ENCODE measurements at regions not wholly inside any gene's neighbourhood (a gene's known extent, or its start where the extent isn't known, plus 50 kb on each side); places are given as distances from the start of the nearest gene placed in this dataset.

DNA sequence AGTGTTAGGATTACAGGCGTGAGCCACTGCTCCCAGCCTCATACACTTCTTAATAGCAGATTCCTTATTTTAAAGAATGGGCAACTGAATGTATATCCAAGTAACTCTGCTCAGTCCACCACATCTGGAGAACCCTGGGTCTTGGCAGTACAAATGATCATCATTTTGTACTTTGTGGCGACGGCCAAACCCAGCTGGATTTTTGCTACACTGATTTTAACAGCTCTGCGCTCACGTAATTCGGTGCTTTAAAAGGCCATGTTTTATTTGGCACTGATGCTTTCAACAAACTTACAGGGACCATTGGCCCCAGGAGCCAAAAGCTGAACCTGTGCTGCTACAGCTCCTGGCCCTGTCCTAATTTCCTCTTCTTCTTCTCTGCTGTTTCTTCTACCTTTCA is 60.8 kb upstream of the PDE3B start:
- intact Hi-C loops (cut with DNase I; ENCODE audit: low total_unique reads) (no loop called here), in situ Hi-C loops (cut with MboI; ENCODE audit: low pct_ligation_motif_present in 1 of 4, low pct_unique_long_range_greater_than_20kb in 1 of 4, low sequenced_read_pairs in 3 of 4) (no loop called here)
- whole genome bisulfite sequencing, 2 donors (ENCODE audit: low coverage in 1 of 2): 75 to 89% methylated on average over 4 to 6 of the region's 6 CpGs
- H3K4me3 ChIP-seq: no peak overlapping the region
- no peak for DNase-seq
- H3K27ac ChIP-seq: peak overlapping the region; percentile 65 to 76 (median 70)
- no peaks in the 10 kb centered on the region for H3K9me3 ChIP-seq
- H3K36me3 ChIP-seq: no peaks in the 10 kb centered on the region
- TF ChIP-seq POLR2A (IDR thresholded peaks at IDR 0.05) (no peak), POLR2AphosphoS5 (IDR thresholded peaks at IDR 0.05) (no peak), CTCF (IDR thresholded peaks at IDR 0.05) (no peak), EP300 (IDR thresholded peaks at IDR 0.05; ENCODE audit: low read depth) (no peak)
- no peaks in the 10 kb centered on the region for H3K27me3 ChIP-seq
- peaks cover 13 to 51% (median 33%) of the 10 kb centered on the region in 4 donors for H3K4me1 ChIP-seq

DNA sequence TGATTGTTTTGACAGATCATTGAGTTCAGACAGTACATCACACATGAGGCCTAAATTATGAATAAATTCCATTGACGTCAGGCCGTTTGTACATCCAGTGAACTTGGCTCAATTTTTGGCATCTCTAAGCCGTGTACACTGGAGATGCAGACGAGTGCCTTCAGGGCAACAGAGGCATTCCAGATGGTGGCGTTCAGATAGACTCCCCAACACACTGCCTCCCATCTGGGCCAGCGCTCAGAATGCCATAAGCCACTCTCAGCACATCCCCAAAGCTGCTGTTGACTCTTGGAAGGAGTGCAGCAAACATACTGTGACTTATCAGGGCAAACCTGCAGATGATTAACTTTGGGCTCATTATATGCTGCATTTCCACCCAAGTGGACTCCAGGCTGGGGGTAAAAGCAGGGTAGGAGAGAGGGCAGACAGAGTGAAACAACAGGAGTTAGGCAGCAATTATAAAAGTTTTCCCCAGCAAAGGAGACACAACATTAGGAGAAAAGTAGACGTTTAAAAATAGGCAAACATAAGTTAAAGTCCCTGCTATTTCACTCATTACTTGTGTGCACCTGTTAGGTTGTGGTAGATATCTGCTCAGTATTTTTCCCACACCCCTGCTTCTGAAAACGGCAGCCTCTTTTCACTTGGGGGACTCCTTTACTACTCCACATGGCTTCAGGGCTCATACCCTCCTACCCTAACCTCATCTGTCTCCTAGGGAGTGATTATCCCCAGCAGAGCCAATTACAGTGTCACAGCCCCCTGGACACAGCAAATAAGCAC is 60.2 kb upstream of the PDE3B start:
- intact Hi-C loops (cut with DNase I; ENCODE audit: low total_unique reads): no loop called here
- Histone ChIP-seq H3K4me1 (peaks cover 13 to 45% (median 30%) of the 10 kb centered on the region in 4 donors), H3K4me3 (no peak overlapping the region), H3K36me3 (no peaks in the 10 kb centered on the region), H3K27ac (peak overlapping the region; percentile 65 to 76 (median 70)), H3K9me3 (no peaks in the 10 kb centered on the region), H3K27me3 (no peaks in the 10 kb centered on the region)
- in situ Hi-C loops (cut with MboI; ENCODE audit: low pct_ligation_motif_present in 1 of 4, low pct_unique_long_range_greater_than_20kb in 1 of 4, low sequenced_read_pairs in 3 of 4): no loop called here
- 38 to 42% methylated on average over 3 to 8 of the region's 8 CpGs for WGBS, 2 donors (ENCODE audit: low coverage in 1 of 2)
- DNase-seq: peak; percentile 42
- TF ChIP-seq POLR2AphosphoS5 (IDR thresholded peaks at IDR 0.05) (peak in 1 of 3 donors; percentile 35), CTCF (IDR thresholded peaks at IDR 0.05) (no peak), POLR2A (IDR thresholded peaks at IDR 0.05) (no peak), EP300 (IDR thresholded peaks at IDR 0.05; ENCODE audit: low read depth) (no peak)

DNA sequence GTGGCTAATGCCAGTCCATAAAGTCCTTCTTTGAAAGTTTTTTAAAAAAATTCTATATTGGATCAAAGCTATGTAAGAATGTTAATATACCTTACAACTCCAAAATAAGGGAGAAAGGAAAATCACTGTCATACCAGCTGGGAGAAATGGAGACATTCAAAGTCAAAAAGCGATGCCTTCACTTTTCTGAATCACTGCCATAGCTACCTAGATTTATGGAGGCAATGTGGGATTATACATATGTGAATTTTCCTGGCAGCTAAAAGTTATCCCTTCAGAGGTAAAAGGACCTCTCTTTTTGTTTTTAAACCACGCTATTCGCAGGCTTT is 59.6 kb upstream of the PDE3B start:
- H3K36me3 ChIP-seq: no peaks in the 10 kb centered on the region
- no peak overlapping the region for H3K4me3 ChIP-seq
- peaks cover 13 to 43% (median 26%) of the 10 kb centered on the region in 4 donors for H3K4me1 ChIP-seq
- 78 to 89% methylated on average over 3 of the region's 3 CpGs for WGBS, 2 donors (ENCODE audit: low coverage in 1 of 2)
- TF ChIP-seq EP300 (IDR thresholded peaks at IDR 0.05; ENCODE audit: low read depth): no peak
- no peak for TF ChIP-seq CTCF (IDR thresholded peaks at IDR 0.05)
- no peak for TF ChIP-seq POLR2AphosphoS5 (IDR thresholded peaks at IDR 0.05)
- TF ChIP-seq POLR2A (IDR thresholded peaks at IDR 0.05): no peak
- intact Hi-C loops (cut with DNase I; ENCODE audit: low total_unique reads): no loop called here
- H3K9me3 ChIP-seq: no peaks in the 10 kb centered on the region
- in situ Hi-C loops (cut with MboI; ENCODE audit: low pct_ligation_motif_present in 1 of 4, low pct_unique_long_range_greater_than_20kb in 1 of 4, low sequenced_read_pairs in 3 of 4): no loop called here
- H3K27ac ChIP-seq: peak overlapping the region; percentile 65 to 76 (median 70)
- H3K27me3 ChIP-seq: no peaks in the 10 kb centered on the region
- DNase-seq: no peak

DNA sequence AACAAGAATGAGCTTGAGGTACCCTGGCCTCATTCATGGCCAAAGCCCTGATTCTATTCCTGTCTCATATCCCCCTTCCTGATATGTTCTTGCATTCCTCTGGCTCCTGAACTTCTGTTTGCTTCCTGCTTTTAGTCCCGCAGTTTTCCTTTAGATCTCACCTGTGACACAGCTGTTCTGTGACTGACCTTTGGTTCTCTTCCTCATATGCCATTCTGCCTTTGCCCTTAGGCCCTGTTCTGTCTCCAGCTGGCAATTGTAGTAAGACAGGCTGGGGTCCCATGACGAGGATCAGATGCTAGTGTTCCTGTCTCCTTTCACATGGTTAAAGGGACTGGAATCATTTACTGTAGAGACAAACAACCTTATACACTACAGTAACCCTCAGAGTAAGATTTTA is 59.0 kb upstream of the PDE3B start:
- Histone ChIP-seq H3K27me3 (no peaks in the 10 kb centered on the region), H3K27ac (peak overlapping the region; percentile 65 to 76 (median 70)), H3K9me3 (no peaks in the 10 kb centered on the region), H3K4me1 (peaks cover 13 to 41% (median 24%) of the 10 kb centered on the region in 4 donors), H3K4me3 (no peak overlapping the region), H3K36me3 (no peaks in the 10 kb centered on the region)
- peak; percentile 50 for DNase-seq
- intact Hi-C loops (cut with DNase I; ENCODE audit: low total_unique reads) (no loop called here), in situ Hi-C loops (cut with MboI; ENCODE audit: low pct_ligation_motif_present in 1 of 4, low pct_unique_long_range_greater_than_20kb in 1 of 4, low sequenced_read_pairs in 3 of 4) (no loop called here)
- TF ChIP-seq EP300 (IDR thresholded peaks at IDR 0.05; ENCODE audit: low read depth): no peak
- peak in 2 of 3 donors; percentile 69 to 79 for TF ChIP-seq POLR2AphosphoS5 (IDR thresholded peaks at IDR 0.05)
- TF ChIP-seq POLR2A (IDR thresholded peaks at IDR 0.05): no peak
- WGBS, 2 donors (ENCODE audit: low coverage in 1 of 2): 30 to 59% methylated on average over 2 of the region's 2 CpGs

Data from transverse colon (tissue), 4 donors.